ENCODE measurements at regions not wholly inside any gene's neighbourhood (a gene's known extent, or its start where the extent isn't known, plus 50 kb on each side); places are given as distances from the start of the nearest gene placed in this dataset.

- no peak for DNase-seq
Observed at GRCh38 chr9:81242866-81243265, 446.5 kb downstream of the TLE1 start.

GRCh38 chr9:81239388-81239787 lies 450.0 kb downstream of the TLE1 start:
- no peak for DNase-seq

GRCh38 chr9:81237565-81238231 lies 451.6 kb downstream of the TLE1 start:
- no peak for DNase-seq

- DNase-seq, result no peak
Observed at GRCh38 chr9:81234924-81235610, 454.3 kb downstream of the TLE1 start.

GRCh38 chr9:81231011-81231410 lies 458.3 kb downstream of the TLE1 start:
- no peak for DNase-seq

GRCh38 chr9:81227507-81228245 lies 461.7 kb downstream of the TLE1 start:
- DNase-seq, result no peak

- DNase-seq, result no peak
Observed at GRCh38 chr9:81225596-81225995, 463.8 kb downstream of the TLE1 start.

- DNase-seq, result no peak
Observed at GRCh38 chr9:81224166-81225081, 464.9 kb downstream of the TLE1 start.

GRCh38 chr9:81214975-81215374 lies 474.4 kb downstream of the TLE1 start:
- DNase-seq, result no peak

- no peak for DNase-seq
Observed at GRCh38 chr9:81213456-81213855, 475.9 kb downstream of the TLE1 start.

GRCh38 chr9:81211741-81212140 lies 477.6 kb downstream of the TLE1 start:
- no peak for DNase-seq

GRCh38 chr9:81207651-81208050 lies 481.7 kb downstream of the TLE1 start:
- DNase-seq, result no peak

GRCh38 chr9:81202292-81202691 lies 487.1 kb downstream of the TLE1 start:
- no peak for DNase-seq

GRCh38 chr9:81195206-81195605 lies 494.1 kb downstream of the TLE1 start:
- DNase-seq, result no peak

- DNase-seq, result no peak
Observed at GRCh38 chr9:81193362-81194339, 495.7 kb downstream of the TLE1 start.

- no peak for DNase-seq
Observed at GRCh38 chr9:81191222-81191621, 498.1 kb downstream of the TLE1 start.

- no peak for DNase-seq
Observed at GRCh38 chr9:81190659-81191058, 498.7 kb downstream of the TLE1 start.

- DNase-seq, result no peak
Observed at GRCh38 chr9:81183761-81184160, 505.6 kb downstream of the TLE1 start.

GRCh38 chr9:81182431-81182830 lies 506.9 kb downstream of the TLE1 start:
- DNase-seq, result no peak

- no peak for DNase-seq
Observed at GRCh38 chr9:81174023-81174422, 515.3 kb downstream of the TLE1 start.

GRCh38 chr9:81171689-81172088 lies 517.7 kb downstream of the TLE1 start:
- no peak for DNase-seq

GRCh38 chr9:81162361-81162760 lies 527.0 kb downstream of the TLE1 start:
- no peak for DNase-seq

All from AML-193 (cell line).